Psoas muscle (tissue), 7 donors: ENCODE measurements at regions not wholly inside any gene's neighbourhood (a gene's known extent, or its start where the extent isn't known, plus 50 kb on each side); places are given as distances from the start of the nearest gene placed in this dataset.

Experiments
- ATAC-seq, 4 donors: fragments of 200-7000 bp; cut with Tn5 transposase; one replicate each; pipeline ENCODE4 v1.9.1; 2020; ENCODE audit warnings: moderate library complexity in 3 of 4, mild to moderate bottlenecking in 2 of 4
- DNase-seq, 2 donors: peaks; one replicate each; pipeline ENCODE4 v3.0.0-alpha.2; 2020
- H3K27ac ChIP-seq: fragments of 200-600 bp; one replicate; pipeline ENCODE4 v1.8.0; 2022
- H3K27me3 ChIP-seq, 3 donors: fragments of 200-600 bp in 1 of 3; one replicate each; pipeline versions ENCODE4 v1.6.1 to v1.8.0; 2013 to 2022; ENCODE audit warnings: low read length in 2 of 3, mild to moderate bottlenecking in 2 of 3, moderate library complexity in 1 of 3; ENCODE audit not compliant: insufficient read depth in 3 of 3
- H3K36me3 ChIP-seq, 2 donors: fragments of 200-600 bp in 1 of 2; one replicate each; pipeline versions ENCODE4 v1.6.1 to v1.8.0; 2013 to 2022; ENCODE audit warnings: low read depth in 1 of 2, mild to moderate bottlenecking in 1 of 2, moderate library complexity in 1 of 2; ENCODE audit not compliant: insufficient read depth in 1 of 2
- H3K4me1 ChIP-seq: fragments of 200-600 bp; one replicate; pipeline ENCODE4 v1.8.0; 2022
- H3K4me3 ChIP-seq: fragments of 200-600 bp; one replicate; pipeline ENCODE4 v1.8.0; 2022; ENCODE audit warnings: mild to moderate bottlenecking
- H3K9me3 ChIP-seq: fragments of 200-600 bp; one replicate; pipeline ENCODE4 v1.8.0; 2022
- CTCF ChIP-seq: fragments of 200-600 bp; IDR thresholded peaks from one replicate; pipeline ENCODE4 v1.8.0; 2022; ENCODE audit warnings: antibody characterized with exemption
- WGBS, 3 donors: extraction: QIAGEN DNeasy Blood & Tissue Kit; methylation state at CpG; one replicate each; pipeline versions ENCODE4 v1.1.6 to v1.1.7; 2013; 5-methylcytosine and 5-hydroxymethylcytosine counted together
- intact Hi-C, 2 donors: fragments of 100-400 bp; cut with DNase I; formaldehyde crosslinking; loops; one replicate each; pipeline versions ENCODE4 v1.11.0 to v1.14.2; 2022
- donor health status: healthy with polysubstance abuse.
- donor health status: DM: no; HTN: no; CAD: no; lungs with moderate emphysema.
- donor health status: Bipolar disorder and iron deficiency.
- donor health status: healthy.
- donor health status: DM: yes; HTN: yes; CAD: no.
- donor health status: DM: no; HTN: no; CAD: no.
- donor health status: DM: yes; HTN: yes; CAD: no.

GRCh38 chr14:71541271-71541670 is 391.0 kb upstream of the RGS6 start:
- DNase-seq = no peak
- H3K9me3 ChIP-seq = no peaks in the 10 kb centered on the region
- no peak for TF ChIP-seq CTCF
- no peak overlapping the region for H3K27ac ChIP-seq
- no peak for ATAC-seq
- no peaks in the 10 kb centered on the region for H3K4me1 ChIP-seq
- H3K4me3 ChIP-seq = no peak overlapping the region
- 80 to 81% (median 81%) methylated on average over 3 of the region's 3 CpGs for WGBS, 3 donors
- intact Hi-C loops = no loop called here
- no peaks in the 10 kb centered on the region for H3K36me3 ChIP-seq
- no peaks in the 10 kb centered on the region for H3K27me3 ChIP-seq

- Histone ChIP-seq H3K4me3 (no peak overlapping the region), H3K27me3 (no peaks in the 10 kb centered on the region), H3K4me1 (no peaks in the 10 kb centered on the region), H3K36me3 (no peaks in the 10 kb centered on the region), H3K27ac (no peak overlapping the region), H3K9me3 (no peaks in the 10 kb centered on the region)
- ATAC-seq (no peak), DNase-seq (no peak)
- intact Hi-C loops = no loop called here
- no peak for TF ChIP-seq CTCF
- 72 to 73% (median 72%) methylated on average over 5 of the region's 5 CpGs for WGBS, 3 donors
Measured at GRCh38 chr14:71541973-71542690, 390.1 kb upstream of the RGS6 start.

- WGBS, 3 donors = 87 to 92% (median 91%) methylated on average over 6 of the region's 6 CpGs
- no peaks in the 10 kb centered on the region for H3K4me1 ChIP-seq
- H3K27me3 ChIP-seq = no peaks in the 10 kb centered on the region
- TF ChIP-seq CTCF = no peak
- no peaks in the 10 kb centered on the region for H3K36me3 ChIP-seq
- H3K27ac ChIP-seq = no peak overlapping the region
- no peak for DNase-seq
- no peaks in the 10 kb centered on the region for H3K9me3 ChIP-seq
- H3K4me3 ChIP-seq = no peak overlapping the region
- intact Hi-C loops = no loop called here
- no peak for ATAC-seq
Measured at GRCh38 chr14:71549421-71550050, 382.7 kb upstream of the RGS6 start.

GRCh38 chr14:71550367-71550766 is 381.9 kb upstream of the RGS6 start:
- Histone ChIP-seq H3K36me3 (no peaks in the 10 kb centered on the region), H3K4me1 (no peaks in the 10 kb centered on the region), H3K9me3 (no peaks in the 10 kb centered on the region), H3K4me3 (no peak overlapping the region), H3K27me3 (no peaks in the 10 kb centered on the region), H3K27ac (no peak overlapping the region)
- no peak for TF ChIP-seq CTCF
- WGBS, 3 donors = 90 to 95% (median 93%) methylated on average over 2 of the region's 2 CpGs
- intact Hi-C loops = no loop called here
- ATAC-seq (no peak), DNase-seq (no peak)
